ENCODE measurements at regions not wholly inside any gene's neighbourhood (a gene's known extent, or its start where the extent isn't known, plus 50 kb on each side); places are given as distances from the start of the nearest gene placed in this dataset.

- TF ChIP-seq, protein P1, sequence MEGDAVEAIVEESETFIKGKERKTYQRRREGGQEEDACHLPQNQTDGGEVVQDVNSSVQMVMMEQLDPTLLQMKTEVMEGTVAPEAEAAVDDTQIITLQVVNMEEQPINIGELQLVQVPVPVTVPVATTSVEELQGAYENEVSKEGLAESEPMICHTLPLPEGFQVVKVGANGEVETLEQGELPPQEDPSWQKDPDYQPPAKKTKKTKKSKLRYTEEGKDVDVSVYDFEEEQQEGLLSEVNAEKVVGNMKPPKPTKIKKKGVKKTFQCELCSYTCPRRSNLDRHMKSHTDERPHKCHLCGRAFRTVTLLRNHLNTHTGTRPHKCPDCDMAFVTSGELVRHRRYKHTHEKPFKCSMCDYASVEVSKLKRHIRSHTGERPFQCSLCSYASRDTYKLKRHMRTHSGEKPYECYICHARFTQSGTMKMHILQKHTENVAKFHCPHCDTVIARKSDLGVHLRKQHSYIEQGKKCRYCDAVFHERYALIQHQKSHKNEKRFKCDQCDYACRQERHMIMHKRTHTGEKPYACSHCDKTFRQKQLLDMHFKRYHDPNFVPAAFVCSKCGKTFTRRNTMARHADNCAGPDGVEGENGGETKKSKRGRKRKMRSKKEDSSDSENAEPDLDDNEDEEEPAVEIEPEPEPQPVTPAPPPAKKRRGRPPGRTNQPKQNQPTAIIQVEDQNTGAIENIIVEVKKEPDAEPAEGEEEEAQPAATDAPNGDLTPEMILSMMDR (IDR thresholded peaks at IDR 0.05), result no peak
- no peak for TF ChIP-seq POLR2AphosphoS5 (IDR thresholded peaks at IDR 0.05; ENCODE audit: low read depth, low read length)
- TF ChIP-seq REST (IDR thresholded peaks at IDR 0.05; ENCODE audit: insufficient read depth in 1 of 2, low read depth in 2 of 2, low read length in 1 of 2), result no peak
- TF ChIP-seq TCF7L2 (IDR thresholded peaks at IDR 0.05; ENCODE audit: low read depth, low read length), result no peak
- no peak for TF ChIP-seq SIN3A (IDR thresholded peaks at IDR 0.05; ENCODE audit: borderline replicate concordance, insufficient read depth, low read depth, low read length)
Observed at GRCh38 chr12:92301356-92301755, 155.7 kb upstream of the BTG1 start.
